Astrocyte of the cerebellum (primary cell): ENCODE measurements at regions not wholly inside any gene's neighbourhood (a gene's known extent, or its start where the extent isn't known, plus 50 kb on each side); places are given as distances from the start of the nearest gene placed in this dataset.

ENCODE experiments used
- DNase-seq: peaks from one replicate; pipeline ENCODE4 v3.0.0-alpha.2; 2011; ENCODE audit warnings: low read depth
- H3K4me3 ChIP-seq: 2 replicates; pipeline ENCODE4 v1.5.1; 2011; ENCODE audit warnings: mild to moderate bottlenecking, low read depth, low read length, moderate library complexity
- CTCF ChIP-seq: IDR thresholded peaks from 2 replicates; pipeline ENCODE4 v1.5.1; 2012; ENCODE audit warnings: low read length, low read depth, moderate library complexity, mild to moderate bottlenecking; ENCODE audit errors: missing control alignments
- in situ Hi-C: cut with HindIII; loops from 2 replicates; pipeline ENCODE4 v1.10.0; 2017; ENCODE audit warnings: low sequenced_read_pairs

GRCh38 chr1:4931486-4931885, 277.1 kb downstream of the AJAP1 start:
- no peak overlapping the region for H3K4me3 ChIP-seq
- in situ Hi-C loops = no loop called here
- DNase-seq = no peak
- no peak for TF ChIP-seq CTCF

- DNase-seq = no peak
- TF ChIP-seq CTCF = no peak
- in situ Hi-C loops = no loop called here
- H3K4me3 ChIP-seq = no peak overlapping the region
Observed at GRCh38 chr1:4928186-4928585, 273.8 kb downstream of the AJAP1 start.

GRCh38 chr1:4924356-4924755, 269.9 kb downstream of the AJAP1 start:
- no peak for DNase-seq
- in situ Hi-C loops = no loop called here
- H3K4me3 ChIP-seq = no peak overlapping the region
- TF ChIP-seq CTCF = no peak

DNA sequence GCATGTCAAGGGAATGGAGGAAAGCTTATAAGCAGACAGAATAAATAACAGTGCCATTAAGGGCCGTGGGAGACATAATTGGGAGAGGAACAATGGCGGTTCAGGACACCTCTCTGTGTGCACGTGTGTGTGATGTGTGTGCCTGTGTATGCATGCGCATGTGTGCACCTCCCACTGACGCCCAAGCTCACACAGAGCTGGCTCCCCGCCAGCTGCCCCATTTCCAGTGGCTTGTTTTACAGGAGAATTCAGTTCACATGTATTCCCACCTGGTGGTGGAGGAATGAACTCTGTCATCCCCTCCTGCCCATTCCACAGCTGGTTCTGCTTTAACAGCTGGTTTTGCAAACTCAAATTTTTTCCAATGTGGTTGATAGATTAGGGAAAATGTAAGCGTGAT, 262.2 kb downstream of the AJAP1 start:
- H3K4me3 ChIP-seq = no peak overlapping the region
- in situ Hi-C loops = no loop called here
- no peak for TF ChIP-seq CTCF
- DNase-seq = no peak

DNA sequence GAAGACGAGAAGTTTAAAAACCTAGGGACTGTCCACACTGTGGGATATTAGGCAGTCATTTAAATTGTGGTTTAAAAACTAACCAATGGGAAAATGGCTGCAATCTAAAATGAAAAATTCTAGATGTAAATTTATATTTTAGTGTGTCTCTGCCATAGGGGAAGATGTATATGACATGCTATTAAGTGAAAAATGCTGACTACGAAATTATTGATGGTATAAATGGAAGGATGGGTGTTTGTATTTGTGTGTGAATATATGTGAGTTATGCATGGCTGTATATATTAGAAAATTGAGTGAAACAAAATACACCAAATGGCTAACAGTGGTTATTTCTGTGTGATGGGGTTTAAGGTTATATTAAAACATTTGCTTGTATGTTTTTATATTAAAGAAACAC, 260.7 kb downstream of the AJAP1 start:
- in situ Hi-C loops = no loop called here
- no peak for TF ChIP-seq CTCF
- no peak overlapping the region for H3K4me3 ChIP-seq
- DNase-seq = no peak

DNA sequence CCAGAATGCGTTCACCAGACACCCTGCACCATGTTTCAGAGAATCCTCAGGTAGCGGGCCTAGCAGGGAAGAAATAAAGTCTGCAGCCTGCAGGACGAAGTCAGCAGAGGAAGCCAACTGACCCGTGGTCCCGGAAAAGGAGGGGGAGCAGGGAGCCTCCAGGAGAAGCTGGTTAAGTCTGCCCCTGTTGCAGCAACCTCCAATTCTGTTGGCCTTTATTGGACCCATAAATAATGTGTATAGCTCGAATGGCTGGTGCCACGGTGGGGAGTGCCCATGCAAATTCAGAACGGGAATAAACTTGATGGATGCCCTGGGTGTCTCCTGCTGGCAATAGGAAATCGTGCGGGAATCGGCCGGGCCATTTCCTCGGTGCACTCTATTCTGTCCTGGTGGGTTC, 254.1 kb downstream of the AJAP1 start:
- TF ChIP-seq CTCF = no peak
- no peak overlapping the region for H3K4me3 ChIP-seq
- in situ Hi-C loops = no loop called here
- no peak for DNase-seq

DNA sequence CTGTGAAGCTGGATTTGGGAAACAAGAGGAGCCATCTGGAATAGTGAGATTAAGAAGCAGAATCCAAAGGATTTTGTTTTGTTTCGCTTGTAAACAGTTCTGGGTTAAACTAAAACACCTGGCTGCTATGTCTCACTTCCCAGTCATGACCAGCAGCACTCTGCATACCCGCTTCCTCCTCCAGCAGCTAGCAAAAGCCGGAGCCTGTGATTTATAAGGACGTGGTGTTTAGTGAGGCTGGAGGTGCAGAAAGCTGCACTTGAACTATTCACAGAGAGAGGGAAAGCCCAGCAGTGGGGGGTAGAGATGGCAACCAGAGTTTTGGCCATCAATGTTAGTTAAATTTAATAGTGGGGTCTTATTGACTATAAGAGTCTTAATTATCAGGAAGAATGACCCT, 240.2 kb downstream of the AJAP1 start:
- no peak for DNase-seq
- no peak for TF ChIP-seq CTCF
- in situ Hi-C loops = no loop called here
- no peak overlapping the region for H3K4me3 ChIP-seq
